M059J (cell line): ENCODE measurements at regions not wholly inside any gene's neighbourhood (a gene's known extent, or its start where the extent isn't known, plus 50 kb on each side); places are given as distances from the start of the nearest gene placed in this dataset.

Experiments
- DNase-seq: peaks from one replicate; pipeline ENCODE4 v3.0.0-alpha.2; 2012; ENCODE audit warnings: low read depth

DNA sequence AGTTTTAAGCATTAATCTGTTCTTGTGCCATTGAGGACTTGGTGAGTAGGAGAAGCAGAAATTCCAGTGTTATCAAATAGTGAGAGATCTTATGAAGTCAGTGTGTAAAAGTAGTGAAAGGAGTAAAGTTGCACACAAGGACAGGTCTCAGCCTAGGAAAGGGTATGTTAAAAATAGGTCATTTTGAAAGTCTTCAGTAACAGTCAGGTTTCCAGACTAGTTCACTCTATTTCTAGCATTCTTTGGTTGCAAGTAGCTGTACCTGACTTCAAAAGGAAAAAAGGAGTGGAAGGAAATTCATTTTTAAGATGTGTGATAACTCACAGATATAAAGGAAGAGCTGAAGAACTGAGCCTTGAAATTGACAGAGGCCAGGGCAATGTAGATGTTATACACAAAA is 250.1 kb upstream of the SATB1 start:
- DNase-seq: no peak

DNA sequence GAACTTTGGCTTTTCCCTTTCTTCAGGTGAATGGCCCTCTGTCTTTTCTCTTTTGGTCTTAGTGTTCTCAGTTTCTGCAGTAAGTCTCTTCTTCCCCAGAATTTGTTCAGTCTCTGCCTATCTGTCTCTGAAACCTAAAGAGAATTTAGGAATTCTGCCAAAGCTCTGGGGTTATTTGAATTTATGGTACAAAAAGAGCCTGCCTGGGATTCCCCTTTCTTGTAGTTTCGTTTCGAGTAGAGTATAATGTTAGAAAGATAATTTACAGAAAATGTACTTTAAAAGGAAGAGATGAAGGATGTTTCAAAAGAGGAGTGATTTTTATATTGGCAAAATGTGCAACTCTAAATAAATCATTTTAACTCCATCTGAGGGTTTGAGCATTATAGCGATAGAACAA is 247.4 kb upstream of the SATB1 start:
- DNase-seq: no peak

DNA sequence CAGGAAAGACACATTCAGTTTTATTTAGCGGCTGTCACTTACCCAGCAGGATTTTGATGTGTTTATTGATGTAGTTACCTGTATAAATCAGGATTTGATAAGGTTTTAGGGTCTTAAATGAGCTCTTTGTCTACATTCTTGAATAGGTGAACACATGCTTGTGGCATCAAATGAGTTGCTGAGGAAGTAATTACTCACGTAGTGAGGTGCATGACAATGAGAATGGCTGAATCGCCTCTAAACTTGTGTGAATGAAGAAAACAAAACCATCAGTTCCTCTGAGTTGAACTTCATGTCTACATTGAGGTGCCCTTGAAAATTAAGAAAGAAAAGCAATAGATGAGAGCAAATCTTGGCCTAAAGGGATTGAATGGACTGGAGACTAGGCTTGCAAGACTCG is 245.6 kb upstream of the SATB1 start:
- DNase-seq: no peak

DNA sequence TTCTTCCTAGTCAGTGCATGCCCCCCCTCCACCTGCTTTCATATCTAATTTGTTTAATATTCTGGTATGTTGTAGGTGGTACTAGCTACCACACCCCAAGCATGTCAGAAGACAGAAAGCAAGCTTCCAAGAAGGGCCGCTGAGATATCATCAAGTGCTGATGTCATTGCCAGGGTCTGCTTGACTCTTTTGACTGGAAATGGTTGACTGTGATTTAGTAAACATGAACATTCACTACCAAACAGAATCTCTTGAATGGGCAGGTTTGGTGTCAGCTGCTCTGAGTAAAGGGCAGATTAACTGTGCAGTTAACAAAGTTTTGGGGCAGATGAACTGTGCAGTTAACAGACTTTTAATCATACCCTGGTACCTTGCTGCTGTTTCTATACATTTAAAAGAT is 244.2 kb upstream of the SATB1 start:
- no peak for DNase-seq

DNA sequence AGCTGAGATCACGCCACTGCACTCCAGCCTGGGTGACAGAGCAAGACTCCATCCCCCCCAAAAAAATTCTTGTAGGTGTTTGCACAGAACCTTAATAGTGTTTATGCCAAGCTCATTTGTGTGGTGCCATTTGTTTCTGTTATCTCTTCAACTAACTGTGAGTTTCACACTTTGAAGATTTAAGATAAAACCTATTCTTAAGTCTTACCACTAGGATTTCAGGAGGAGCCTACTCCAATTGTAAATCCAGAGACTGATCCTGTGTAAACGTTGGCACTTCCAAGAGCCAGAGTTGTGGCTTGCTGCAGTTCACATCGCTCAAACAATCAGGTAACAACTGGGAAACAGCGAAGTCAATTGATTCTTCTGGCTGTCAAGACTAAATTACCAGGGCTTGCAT is 242.4 kb upstream of the SATB1 start:
- DNase-seq: no peak

DNA sequence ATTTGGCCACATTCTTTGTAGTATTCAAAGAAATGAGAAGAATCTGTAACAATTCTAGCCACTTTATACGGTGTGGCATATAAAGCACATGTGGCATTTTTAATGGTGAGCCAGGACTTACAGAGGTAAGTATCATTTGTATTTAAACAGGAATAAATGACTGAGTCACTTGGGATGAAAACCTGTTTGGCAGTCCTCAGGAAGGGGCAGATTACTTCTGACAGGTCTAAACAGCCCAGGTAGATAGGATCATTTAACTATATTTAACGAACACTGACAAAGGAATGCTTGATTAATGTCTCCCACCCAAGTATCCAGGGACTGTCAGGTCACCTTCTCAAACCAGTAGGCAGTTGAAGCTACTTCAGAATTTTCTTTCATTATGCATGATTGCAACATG is 241.5 kb upstream of the SATB1 start:
- DNase-seq: no peak

DNA sequence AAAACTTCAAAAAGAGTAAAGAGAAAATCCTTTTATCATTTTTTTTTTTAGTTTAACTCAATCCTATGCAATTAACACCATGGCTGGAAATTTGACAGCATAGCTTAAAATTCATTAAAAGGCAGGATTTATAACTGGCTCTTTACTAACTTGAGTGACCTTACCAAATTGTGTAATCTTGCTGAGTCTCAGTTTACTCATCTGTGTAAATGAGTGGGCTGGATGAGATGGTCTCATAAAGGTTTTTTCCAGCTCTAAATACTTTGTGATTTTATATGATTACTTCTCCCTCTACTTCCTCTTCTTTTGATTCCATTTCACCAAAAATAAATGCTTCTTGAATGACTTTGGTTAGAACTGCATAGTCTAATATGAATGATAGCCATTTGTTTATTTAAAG is 234.9 kb upstream of the SATB1 start:
- no peak for DNase-seq

DNA sequence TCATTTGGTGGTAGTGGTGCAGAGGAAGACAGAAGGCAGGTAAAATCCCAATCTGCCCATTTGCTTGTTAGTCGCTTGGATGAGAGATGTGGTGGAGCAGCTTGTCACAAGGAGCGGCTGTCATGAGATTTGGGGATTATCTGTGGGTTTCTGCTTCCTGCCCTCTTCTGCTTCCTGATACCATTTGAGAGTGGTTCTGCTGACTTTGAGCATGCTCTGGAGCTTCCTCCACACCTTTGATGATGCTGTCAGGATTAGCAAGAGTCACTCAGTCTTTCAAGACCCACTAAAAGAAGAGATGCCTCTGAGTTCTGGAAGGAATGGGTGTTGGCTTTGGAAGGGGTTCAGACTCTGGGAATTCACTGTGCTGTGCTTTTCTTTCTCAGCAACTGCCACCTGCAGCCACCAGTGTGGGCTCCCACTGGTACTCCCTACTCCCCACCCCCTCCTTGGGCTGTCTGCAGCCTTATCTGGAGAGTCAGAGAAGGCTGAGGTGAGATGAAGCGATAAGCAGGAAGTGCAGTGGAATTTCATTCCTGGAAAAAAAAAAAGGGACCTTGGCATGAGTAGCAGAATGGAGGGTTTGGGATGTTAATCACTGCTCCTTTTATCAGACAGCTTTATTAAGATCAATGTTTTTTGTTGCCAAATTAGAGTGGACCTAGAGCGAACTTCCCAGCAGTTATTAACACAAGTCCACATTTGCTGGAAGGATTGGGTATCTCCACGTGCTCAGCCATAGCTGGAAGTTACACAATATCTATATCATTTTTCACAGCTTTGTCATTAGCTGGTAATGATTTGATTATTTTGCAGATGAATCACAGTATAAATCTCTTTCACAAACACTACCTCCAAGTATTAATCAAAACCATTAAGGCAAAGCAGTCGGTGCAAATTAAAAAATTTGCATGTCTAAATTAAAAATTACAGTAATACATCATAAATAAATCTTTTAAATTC is 233.0 kb upstream of the SATB1 start:
- DNase-seq: peak; percentile 2

DNA sequence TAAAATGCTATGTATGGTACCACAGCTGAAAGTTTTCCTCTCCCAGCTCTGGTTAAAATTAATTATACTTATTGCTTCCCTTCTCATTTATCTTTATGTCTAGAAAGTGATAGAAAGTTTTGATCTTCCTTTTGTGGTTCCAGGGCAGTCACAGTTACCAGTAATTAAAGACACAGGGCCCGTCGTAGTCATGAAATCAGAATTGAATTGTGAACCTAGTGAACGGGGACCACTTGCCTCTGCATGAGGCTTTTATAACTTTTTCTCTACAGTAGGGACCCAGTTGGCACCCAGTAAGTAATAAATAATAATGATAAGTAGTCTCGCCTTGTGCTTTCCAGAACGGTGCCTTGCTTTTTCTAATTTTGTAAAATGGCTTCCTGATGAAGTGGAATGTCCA is 231.7 kb upstream of the SATB1 start:
- no peak for DNase-seq

DNA sequence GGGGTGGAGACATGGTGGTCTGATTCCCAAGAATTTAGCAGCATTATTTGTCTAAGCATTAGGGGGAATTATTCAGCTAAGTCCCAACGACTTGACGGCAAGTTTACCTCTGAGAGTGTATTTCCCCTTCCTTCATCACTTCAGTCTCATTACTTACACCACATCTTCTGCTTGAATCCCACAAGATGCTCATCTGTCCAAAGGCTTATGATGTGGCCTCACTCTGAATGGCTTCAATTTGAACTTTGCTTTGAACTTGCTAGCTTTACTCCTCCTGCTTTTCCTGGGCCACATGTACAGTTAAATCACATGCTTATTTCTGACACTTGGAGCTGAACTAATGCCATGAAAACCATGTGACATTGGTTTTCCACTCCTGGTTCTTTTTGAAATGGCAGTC is 231.3 kb upstream of the SATB1 start:
- DNase-seq: no peak

DNA sequence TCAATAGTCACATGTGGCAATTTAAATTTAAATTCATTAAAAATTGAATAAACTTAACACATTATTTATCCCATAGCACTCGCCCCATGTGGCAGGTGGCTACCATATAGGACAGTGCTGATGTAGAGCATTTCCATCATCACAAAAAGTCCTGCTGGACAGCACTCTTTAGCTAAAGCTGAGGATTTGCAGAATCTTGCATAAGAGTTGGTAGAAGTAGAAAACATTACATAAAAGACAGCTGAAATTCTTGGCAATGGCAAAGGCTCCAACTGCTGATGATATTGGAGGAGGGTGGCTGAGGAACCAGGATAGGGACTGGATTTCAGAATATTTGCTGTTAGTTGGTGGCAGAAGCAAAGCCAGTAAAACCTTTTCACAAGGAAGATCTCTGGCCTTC is 230.7 kb upstream of the SATB1 start:
- no peak for DNase-seq

DNA sequence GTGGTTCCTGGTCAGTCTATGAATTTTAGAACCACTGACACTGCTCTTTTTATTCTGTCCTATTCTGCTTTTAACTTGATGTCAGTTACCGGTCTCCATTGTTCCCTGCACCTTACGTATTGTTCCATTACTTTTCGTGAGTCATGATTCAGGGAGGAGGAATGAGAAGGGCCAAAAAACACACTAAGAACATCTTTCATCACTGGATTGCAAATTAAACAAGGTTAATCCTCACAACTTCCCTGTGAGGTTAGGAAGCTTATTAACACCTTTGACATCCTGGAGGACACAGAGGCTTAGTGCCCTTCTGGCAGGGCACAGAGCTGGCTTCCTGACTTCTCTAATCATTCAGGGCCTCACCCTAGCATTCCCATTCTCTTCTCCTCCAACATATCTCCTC is 227.6 kb upstream of the SATB1 start:
- no peak for DNase-seq

DNA sequence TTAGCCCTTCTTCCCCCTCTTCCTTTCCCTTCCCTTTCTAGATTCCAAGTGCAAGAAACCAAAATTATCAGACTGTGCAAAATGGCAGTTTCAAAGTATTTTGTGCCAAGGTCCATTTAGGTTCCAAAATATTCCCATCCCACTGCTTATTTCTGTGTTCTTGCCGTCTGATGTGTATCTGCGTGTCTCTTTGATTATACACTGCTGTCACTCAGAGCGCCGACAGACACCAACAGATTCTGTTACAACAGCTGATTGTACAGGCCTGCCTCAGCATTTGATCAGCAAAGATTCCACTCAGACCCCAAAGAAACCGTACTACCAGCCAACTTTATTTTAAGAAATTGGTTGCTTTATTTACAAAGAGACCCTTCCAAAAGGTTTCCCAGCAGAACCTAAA is 225.6 kb upstream of the SATB1 start:
- DNase-seq: no peak

DNA sequence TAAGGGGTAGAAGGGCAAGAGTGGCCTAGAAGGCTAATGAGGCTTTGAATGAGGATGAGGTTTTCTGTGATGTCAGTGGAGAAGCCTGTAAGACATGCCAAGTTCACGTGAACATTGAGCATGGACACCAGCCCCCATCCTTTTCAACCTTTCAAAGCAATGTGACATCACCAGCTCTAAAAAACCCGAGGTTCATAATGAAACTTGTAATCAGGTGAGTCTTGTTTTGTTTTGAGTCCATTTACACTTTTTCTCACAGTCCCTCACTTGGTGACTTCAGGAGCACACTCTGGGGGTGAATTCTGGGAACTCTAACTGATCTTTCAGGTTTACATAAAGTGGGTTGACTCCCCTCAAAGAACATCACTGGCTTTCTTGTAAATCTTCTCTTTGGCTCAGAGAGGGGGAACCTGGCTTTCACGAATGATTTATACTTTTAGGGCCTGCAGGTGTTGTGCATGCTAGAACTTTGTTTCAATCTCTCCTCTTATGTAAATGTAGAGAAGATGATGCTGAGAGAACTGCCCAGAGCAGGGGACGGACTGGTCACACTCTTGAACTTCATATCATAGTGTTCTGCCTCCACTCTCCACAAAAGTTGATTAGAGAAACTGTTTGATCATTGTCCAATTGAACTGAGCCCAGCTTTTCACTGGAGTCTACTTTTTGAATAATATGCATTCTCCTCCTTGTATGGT is 224.7 kb upstream of the SATB1 start:
- DNase-seq: no peak

DNA sequence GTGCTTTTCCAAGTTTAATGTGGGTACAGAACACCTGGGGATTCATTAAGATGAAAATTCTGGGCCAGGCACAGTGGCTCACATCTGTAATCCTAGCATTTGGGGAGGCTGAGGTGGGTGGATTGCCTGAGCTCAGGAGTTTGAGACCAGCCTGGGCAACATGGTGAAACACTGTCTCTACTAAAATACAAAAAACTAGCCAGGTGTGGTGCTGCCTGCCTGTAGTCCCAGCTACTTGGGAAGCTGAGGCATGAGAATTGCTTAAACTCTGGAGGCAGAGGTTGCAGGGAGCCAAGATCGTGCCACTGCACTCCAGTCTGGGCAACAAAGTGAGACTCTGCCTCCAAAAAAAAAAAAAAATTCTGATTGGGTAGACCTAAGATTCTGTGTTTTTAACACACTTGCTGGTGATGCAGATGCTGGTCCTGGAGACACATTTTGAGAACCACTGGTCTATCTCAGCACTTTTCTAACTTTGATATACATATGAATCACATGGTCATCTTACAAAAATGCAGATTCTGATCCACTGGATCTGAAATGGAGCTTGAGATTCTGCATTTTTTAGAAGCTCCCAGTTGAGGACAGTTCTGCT is 223.8 kb upstream of the SATB1 start:
- DNase-seq: no peak

DNA sequence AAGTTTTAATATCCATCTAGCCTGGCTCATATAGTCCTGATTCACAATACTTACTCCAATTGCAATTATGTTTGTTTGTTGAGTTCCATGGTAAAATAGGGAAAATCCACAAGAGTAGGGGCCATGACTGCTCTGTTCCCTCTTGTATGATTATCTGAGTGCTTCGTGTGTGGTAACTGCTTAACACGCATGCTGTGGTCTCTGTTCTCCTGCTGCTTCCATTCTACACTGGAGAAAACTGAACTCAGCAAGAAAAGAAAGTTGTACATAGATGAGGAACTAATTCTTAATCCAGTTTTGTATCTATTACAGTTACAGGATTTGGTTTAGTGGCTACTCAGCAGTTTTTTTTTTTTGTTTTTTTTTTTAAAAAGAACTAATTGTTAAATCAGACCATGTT is 223.0 kb upstream of the SATB1 start:
- no peak for DNase-seq

DNA sequence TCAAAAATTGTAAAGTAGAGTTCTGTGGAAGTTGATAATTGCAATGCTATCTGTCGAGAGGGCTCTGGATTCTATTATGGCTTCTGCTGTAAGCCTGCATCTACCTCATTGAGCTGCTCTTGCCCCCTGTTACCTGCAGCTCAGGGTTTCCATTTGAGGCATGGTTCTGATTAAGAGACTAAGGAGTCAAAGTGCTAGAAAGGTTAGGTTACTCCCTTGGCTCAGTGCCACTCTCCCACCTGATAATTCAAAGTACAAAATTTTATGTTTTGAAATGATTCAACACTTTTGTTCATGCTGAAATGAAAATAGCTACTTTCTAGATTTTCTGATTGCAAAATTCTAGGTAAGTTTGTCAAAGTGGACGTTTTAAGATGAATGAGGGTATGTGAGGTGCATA is 220.5 kb upstream of the SATB1 start:
- DNase-seq: no peak

DNA sequence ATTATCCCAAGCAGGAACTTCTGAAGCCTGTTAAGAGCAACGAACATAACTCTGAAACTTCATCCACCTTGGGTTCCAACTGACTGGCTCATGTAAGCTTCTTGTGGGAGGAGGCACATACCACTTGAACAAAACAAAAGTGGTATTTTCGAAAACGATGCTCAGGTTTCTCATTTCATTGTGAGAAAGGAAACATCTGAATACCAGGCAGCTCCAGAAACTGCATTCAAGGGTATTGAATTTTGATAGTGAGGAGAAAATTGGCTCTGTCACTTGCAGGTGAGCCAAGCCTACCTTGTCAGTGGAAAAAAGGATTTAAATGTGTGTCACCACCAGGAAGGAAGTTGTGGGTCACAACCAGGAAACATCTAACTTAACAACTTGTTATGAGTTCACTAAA is 218.1 kb upstream of the SATB1 start:
- no peak for DNase-seq

DNA sequence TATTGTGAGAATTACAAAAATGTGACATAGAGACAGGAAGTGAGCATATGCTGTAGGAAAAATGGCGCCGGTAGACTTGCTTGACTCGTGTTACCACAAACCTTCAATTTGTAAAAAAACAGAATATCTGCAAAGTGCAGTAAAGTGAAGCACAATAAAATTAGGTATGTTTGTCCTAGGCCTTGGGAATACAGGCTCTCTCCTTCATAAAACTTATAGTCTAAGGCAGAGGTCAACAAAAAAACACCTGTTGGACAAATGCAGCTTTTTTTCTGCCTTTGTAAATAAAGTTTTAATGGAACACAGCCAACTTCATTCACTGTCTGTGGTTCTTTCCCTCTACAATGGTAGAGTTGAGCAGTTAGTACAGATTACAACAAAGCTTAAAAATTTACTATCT is 216.8 kb upstream of the SATB1 start:
- no peak for DNase-seq

DNA sequence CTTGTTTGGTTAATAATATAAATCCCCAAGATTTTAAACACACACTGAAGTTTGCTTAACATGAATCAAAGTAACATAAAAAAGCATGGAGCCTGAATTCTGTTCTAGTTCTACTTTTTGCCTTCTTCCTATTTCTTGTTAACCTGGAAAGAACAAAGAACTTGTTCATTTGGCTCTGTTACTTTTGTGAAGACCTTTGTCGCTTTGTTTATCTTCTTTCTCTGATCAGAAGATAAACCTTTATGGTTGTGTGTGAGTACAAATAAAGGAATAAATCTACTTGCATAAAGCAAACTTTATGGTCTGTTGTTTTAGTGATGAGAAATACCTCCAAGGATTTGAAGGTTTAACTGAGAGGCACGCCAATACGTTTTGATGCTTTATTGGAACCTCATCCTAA is 210.1 kb upstream of the SATB1 start:
- no peak for DNase-seq

DNA sequence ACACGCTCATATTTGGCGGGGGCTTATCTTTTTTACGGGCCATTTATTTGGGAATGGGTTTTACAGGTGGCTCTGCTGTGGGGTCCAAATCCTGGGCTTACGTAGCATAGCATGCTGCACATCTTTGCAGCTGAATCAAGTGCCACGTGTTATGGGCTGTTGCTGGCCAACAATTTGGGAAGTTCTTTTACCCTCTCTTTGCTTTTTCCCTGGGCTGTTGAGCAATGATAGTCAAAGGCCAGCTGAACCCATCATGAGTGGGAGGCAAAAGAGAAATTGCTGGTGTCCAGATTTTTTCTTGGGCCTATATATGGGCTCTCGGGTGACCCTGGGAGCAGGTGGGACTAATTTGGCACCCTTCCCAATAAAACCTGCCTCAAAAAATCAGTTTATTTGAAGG is 209.3 kb upstream of the SATB1 start:
- no peak for DNase-seq

DNA sequence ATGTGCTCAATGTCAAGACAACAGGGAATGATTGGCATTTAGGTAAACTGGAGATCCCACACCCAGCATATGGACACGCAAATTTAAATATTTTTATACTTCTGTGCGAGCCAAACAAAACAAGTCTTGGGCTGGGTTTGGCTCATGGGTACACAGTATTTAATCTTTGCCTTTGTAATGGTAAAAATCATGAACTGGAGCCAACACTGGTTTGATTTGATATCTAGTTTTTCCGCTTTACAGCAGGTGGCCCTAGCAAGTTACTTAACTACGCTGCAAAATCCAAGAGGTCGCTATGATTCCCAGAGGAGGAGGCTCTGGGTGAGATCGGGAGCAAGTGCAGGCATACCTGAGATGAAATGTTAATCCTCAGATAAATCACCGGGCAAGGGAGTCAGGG is 207.9 kb upstream of the SATB1 start:
- no peak for DNase-seq

DNA sequence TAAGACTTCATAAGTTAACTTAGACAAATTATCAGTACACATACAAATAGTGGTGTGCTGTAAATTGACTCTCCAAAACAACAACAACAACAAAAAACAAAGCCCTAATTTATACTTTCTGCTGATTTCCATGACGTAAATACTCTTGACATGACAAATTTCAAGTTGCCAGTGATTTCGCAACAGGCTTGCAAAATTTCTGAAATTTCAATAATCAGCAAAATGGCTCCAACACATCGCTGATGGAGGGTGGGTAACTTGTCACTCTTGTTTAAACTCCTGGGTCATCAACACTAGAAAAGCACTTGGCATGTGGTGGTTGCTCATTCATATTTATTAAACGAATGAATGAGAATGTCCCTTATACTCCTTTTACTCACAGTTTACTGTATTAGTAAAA is 205.2 kb upstream of the SATB1 start:
- no peak for DNase-seq
